Neuron (in vitro differentiated cells): ENCODE measurements at regions not wholly inside any gene's neighbourhood (a gene's known extent, or its start where the extent isn't known, plus 50 kb on each side); places are given as distances from the start of the nearest gene placed in this dataset.

Source experiments
- H2AFZ ChIP-seq: one replicate; pipeline ENCODE4 v1.6.1; 2013; ENCODE audit warnings: low read depth, mild to moderate bottlenecking, inconsistent platforms, low read length, moderate library complexity
- H3K27me3 ChIP-seq: one replicate; pipeline ENCODE4 v1.6.1; 2013; ENCODE audit warnings: low read length; ENCODE audit not compliant: insufficient read depth
- H3K36me3 ChIP-seq: one replicate; pipeline ENCODE4 v1.6.1; 2013; ENCODE audit warnings: low read length; ENCODE audit not compliant: insufficient read depth
- H3K4me1 ChIP-seq: one replicate; pipeline ENCODE4 v1.6.1; 2013; ENCODE audit warnings: low read length; ENCODE audit not compliant: insufficient read depth
- H3K4me3 ChIP-seq: 2 replicates; pipeline ENCODE4 v1.5.1; 2013; ENCODE audit warnings: mild to moderate bottlenecking, low read length, moderate library complexity
- H3K9me3 ChIP-seq: one replicate; pipeline ENCODE4 v1.6.1; 2013; ENCODE audit warnings: low read length

- no peak overlapping the region for H3K4me3 ChIP-seq
- no peaks in the 10 kb centered on the region for H3K27me3 ChIP-seq
- H3K36me3 ChIP-seq = no peaks in the 10 kb centered on the region
- H2AFZ ChIP-seq = no peak overlapping the region
- no peaks in the 10 kb centered on the region for H3K9me3 ChIP-seq
- peaks cover 16% of the 10 kb centered on the region for H3K4me1 ChIP-seq
Observed at GRCh38 chr1:14511796-14512585, 86.5 kb upstream of the KAZN start.

- H3K36me3 ChIP-seq = no peaks in the 10 kb centered on the region
- no peaks in the 10 kb centered on the region for H3K9me3 ChIP-seq
- H3K27me3 ChIP-seq = no peaks in the 10 kb centered on the region
- peak overlapping the region; percentile 21 for H2AFZ ChIP-seq
- no peak overlapping the region for H3K4me3 ChIP-seq
- H3K4me1 ChIP-seq = peaks cover 11% of the 10 kb centered on the region
Observed at GRCh38 chr1:14513111-14513510, 85.4 kb upstream of the KAZN start.

- Histone ChIP-seq H3K4me3 (no peak overlapping the region), H3K36me3 (no peaks in the 10 kb centered on the region), H2AFZ (no peak overlapping the region), H3K9me3 (no peaks in the 10 kb centered on the region), H3K27me3 (no peaks in the 10 kb centered on the region), H3K4me1 (peaks cover 11% of the 10 kb centered on the region)
Observed at GRCh38 chr1:14514739-14515138, 83.7 kb upstream of the KAZN start.

GRCh38 chr1:14516974-14517840 lies 81.3 kb upstream of the KAZN start:
- Histone ChIP-seq H2AFZ (no peak overlapping the region), H3K4me1 (peaks cover 6% of the 10 kb centered on the region), H3K4me3 (no peak overlapping the region), H3K36me3 (no peaks in the 10 kb centered on the region), H3K9me3 (no peaks in the 10 kb centered on the region), H3K27me3 (no peaks in the 10 kb centered on the region)

- Histone ChIP-seq H3K4me3 (no peak overlapping the region), H3K9me3 (no peaks in the 10 kb centered on the region), H3K27me3 (no peaks in the 10 kb centered on the region), H2AFZ (no peak overlapping the region), H3K36me3 (no peaks in the 10 kb centered on the region), H3K4me1 (peaks cover 10% of the 10 kb centered on the region)
Observed at GRCh38 chr1:14517841-14518180, 80.7 kb upstream of the KAZN start.

- Histone ChIP-seq H3K36me3 (no peaks in the 10 kb centered on the region), H3K4me1 (peaks cover 11% of the 10 kb centered on the region), H2AFZ (no peak overlapping the region), H3K27me3 (no peaks in the 10 kb centered on the region), H3K4me3 (no peak overlapping the region), H3K9me3 (no peaks in the 10 kb centered on the region)
Observed at GRCh38 chr1:14519976-14520375, 78.5 kb upstream of the KAZN start.

- Histone ChIP-seq H3K9me3 (no peaks in the 10 kb centered on the region), H3K27me3 (no peaks in the 10 kb centered on the region), H3K4me3 (no peak overlapping the region), H3K4me1 (peaks cover 7% of the 10 kb centered on the region), H2AFZ (no peak overlapping the region), H3K36me3 (no peaks in the 10 kb centered on the region)
Observed at GRCh38 chr1:14520514-14521163, 77.8 kb upstream of the KAZN start.

- H2AFZ ChIP-seq = no peak overlapping the region
- H3K27me3 ChIP-seq = no peaks in the 10 kb centered on the region
Observed at GRCh38 chr1:14521622-14522021, 76.9 kb upstream of the KAZN start.

GRCh38 chr1:14522077-14522925 lies 76.2 kb upstream of the KAZN start:
- Histone ChIP-seq H3K4me3 (no peak overlapping the region), H3K4me1 (peaks cover 7% of the 10 kb centered on the region), H2AFZ (no peak overlapping the region), H3K36me3 (no peaks in the 10 kb centered on the region), H3K27me3 (no peaks in the 10 kb centered on the region), H3K9me3 (no peaks in the 10 kb centered on the region)

More at GRCh38 chr1:14521622-14522021, 76.9 kb upstream of the KAZN start:
- peaks cover 7% of the 10 kb centered on the region for H3K4me1 ChIP-seq
- H3K4me3 ChIP-seq = no peak overlapping the region
- H3K9me3 ChIP-seq = no peaks in the 10 kb centered on the region
- no peaks in the 10 kb centered on the region for H3K36me3 ChIP-seq

- H2AFZ ChIP-seq = no peak overlapping the region
- no peaks in the 10 kb centered on the region for H3K36me3 ChIP-seq
- H3K27me3 ChIP-seq = no peaks in the 10 kb centered on the region
- H3K4me1 ChIP-seq = peaks cover 7% of the 10 kb centered on the region
- H3K9me3 ChIP-seq = no peaks in the 10 kb centered on the region
- no peak overlapping the region for H3K4me3 ChIP-seq
Observed at GRCh38 chr1:14522926-14523241, 75.6 kb upstream of the KAZN start.

- no peak overlapping the region for H2AFZ ChIP-seq
- no peaks in the 10 kb centered on the region for H3K27me3 ChIP-seq
- H3K4me1 ChIP-seq = peaks cover 7% of the 10 kb centered on the region
- H3K36me3 ChIP-seq = no peaks in the 10 kb centered on the region
- H3K4me3 ChIP-seq = no peak overlapping the region
- no peaks in the 10 kb centered on the region for H3K9me3 ChIP-seq
Observed at GRCh38 chr1:14524826-14525636, 73.5 kb upstream of the KAZN start.

- no peaks in the 10 kb centered on the region for H3K27me3 ChIP-seq
- H3K4me3 ChIP-seq = no peak overlapping the region
- no peaks in the 10 kb centered on the region for H3K36me3 ChIP-seq
- H3K4me1 ChIP-seq = no peaks in the 10 kb centered on the region
- H2AFZ ChIP-seq = no peak overlapping the region
- no peaks in the 10 kb centered on the region for H3K9me3 ChIP-seq
Observed at GRCh38 chr1:14529475-14529874, 69.0 kb upstream of the KAZN start.
